ENCODE measurements at regions not wholly inside any gene's neighbourhood (a gene's known extent, or its start where the extent isn't known, plus 50 kb on each side); places are given as distances from the start of the nearest gene placed in this dataset.

GRCh38 chr12:42823679-42824078, 234.1 kb upstream of the PRICKLE1 start:
- TF ChIP-seq CTCF (IDR thresholded peaks at IDR 0.05) = no peak
- no peak for TF ChIP-seq ATF3 (CRISPR knock-in tag; conservative IDR thresholded peaks at IDR 0.05)
- TF ChIP-seq SMAD3 (CRISPR knock-in tag; IDR thresholded peaks at IDR 0.05; ENCODE audit: borderline replicate concordance) = no peak
- TF ChIP-seq JUN (CRISPR knock-in tag; IDR thresholded peaks at IDR 0.05) = no peak

Data from WTC11 (cell line).